Kidney tubule cell (primary cell): ENCODE measurements at regions not wholly inside any gene's neighbourhood (a gene's known extent, or its start where the extent isn't known, plus 50 kb on each side); places are given as distances from the start of the nearest gene placed in this dataset.
"Not testable (repeated sequence)": the region's sequence is repeated elsewhere in the genome, so short reads cannot be mapped to it uniquely, and the experiment has no call there.

Source experiments
- DNase-seq: peaks from one replicate; pipeline ENCODE4 v3.0.0-alpha.2; 2018; ENCODE audit warnings: low spot score

GRCh38 chr3:40645883-40646282, 121.1 kb downstream of the ZNF621 start:
- DNase-seq, result peak; percentile 19

- DNase-seq, result no peak
Measured at GRCh38 chr3:40649346-40649745, 124.6 kb downstream of the ZNF621 start.

GRCh38 chr3:40652072-40652471, 127.3 kb downstream of the ZNF621 start:
- DNase-seq, result no peak

- DNase-seq, result no peak
Measured at GRCh38 chr3:40653001-40653400, 128.2 kb downstream of the ZNF621 start.

GRCh38 chr3:40653878-40654277, 129.1 kb downstream of the ZNF621 start:
- no peak for DNase-seq

- no peak for DNase-seq
Measured at GRCh38 chr3:40655551-40655950, 130.8 kb downstream of the ZNF621 start.

- DNase-seq, result no peak
Measured at GRCh38 chr3:40657623-40658022, 132.9 kb downstream of the ZNF621 start.

GRCh38 chr3:40658305-40658704, 133.5 kb downstream of the ZNF621 start:
- no peak for DNase-seq

- no peak for DNase-seq
Measured at GRCh38 chr3:40660554-40660953, 135.8 kb downstream of the ZNF621 start.

GRCh38 chr3:40661284-40661683, 136.5 kb downstream of the ZNF621 start:
- DNase-seq, result peak; percentile 19

GRCh38 chr3:40663280-40663679, 138.5 kb downstream of the ZNF621 start:
- DNase-seq, result no peak

- DNase-seq, result no peak
Measured at GRCh38 chr3:40669176-40669575, 144.4 kb downstream of the ZNF621 start.

GRCh38 chr3:40672861-40673260, 148.1 kb downstream of the ZNF621 start:
- DNase-seq, result no peak

- no peak for DNase-seq
Measured at GRCh38 chr3:40677321-40677720, 152.6 kb downstream of the ZNF621 start.

- DNase-seq, result no peak
Measured at GRCh38 chr3:40677749-40678148, 153.0 kb downstream of the ZNF621 start.

GRCh38 chr3:40679290-40679689, 154.5 kb downstream of the ZNF621 start:
- DNase-seq, result no peak

GRCh38 chr3:40680685-40681657, 156.2 kb downstream of the ZNF621 start:
- DNase-seq, result no peak

- peak; percentile 22 for DNase-seq
Measured at GRCh38 chr3:40681658-40682055, 156.9 kb downstream of the ZNF621 start.

GRCh38 chr3:40689837-40690236, 165.1 kb downstream of the ZNF621 start:
- DNase-seq, result no peak

- no peak for DNase-seq
Measured at GRCh38 chr3:40690749-40691451, 166.1 kb downstream of the ZNF621 start.

GRCh38 chr3:40691452-40691861, 166.7 kb downstream of the ZNF621 start:
- DNase-seq, result peak; percentile 30

- no peak for DNase-seq
Measured at GRCh38 chr3:40695848-40696247, 171.1 kb downstream of the ZNF621 start.

GRCh38 chr3:40698611-40699010, 173.9 kb downstream of the ZNF621 start:
- not testable (repeated sequence) for DNase-seq
